Keratinocyte (primary cell): ENCODE measurements at regions not wholly inside any gene's neighbourhood (a gene's known extent, or its start where the extent isn't known, plus 50 kb on each side); places are given as distances from the start of the nearest gene placed in this dataset.

Source experiments
- CTCF ChIP-seq, 3 experiments: IDR thresholded peaks in 1 of 3; conservative IDR thresholded peaks in 1 of 3; optimal IDR thresholded peaks in 1 of 3; 2 replicates in 2 of 3; 3 replicates in 1 of 3; pipeline versions ENCODE3 to v1.5.1; 2011; ENCODE audit warnings: low read length in 3 of 3, mild to moderate bottlenecking in 3 of 3, moderate library complexity in 2 of 3, control low read depth in 1 of 3, inconsistent platforms in 1 of 3; ENCODE audit not compliant: insufficient read depth in 2 of 3; ENCODE audit errors: extremely low read depth in 1 of 3
- EZH2 ChIP-seq: IDR thresholded peaks from one replicate; pipeline ENCODE4 v1.6.1; 2012; ENCODE audit warnings: inconsistent platforms, mild to moderate bottlenecking, low read length, moderate library complexity

- TF ChIP-seq EZH2 (no peak), CTCF (optimal IDR thresholded peaks at IDR 0.05 in 1 of 3, IDR thresholded peaks at IDR 0.05 in 1 of 3, conservative IDR thresholded peaks at IDR 0.05 in 1 of 3; ENCODE audit: extremely low read depth in 1 of 3, insufficient read depth in 2 of 3, low read length in 3 of 3) (no peak)
Measured at GRCh38 chr1:187654635-187655034, 825.9 kb downstream of the PLA2G4A start.
